Esophagus mucosa (tissue), 1 donor: ENCODE measurements at regions not wholly inside any gene's neighbourhood (a gene's known extent, or its start where the extent isn't known, plus 50 kb on each side); places are given as distances from the start of the nearest gene placed in this dataset.
"Not testable (repeated sequence)": the region's sequence is repeated elsewhere in the genome, so short reads cannot be mapped to it uniquely, and the experiment has no call there.

Source experiments
- ATAC-seq: fragments of 200-7000 bp; cut with Tn5 transposase; one replicate; pipeline ENCODE4 v1.9.1; 2020
- donor health status: DM: yes; HTN: yes; CAD: no.

GRCh38 chr6:80988892-80989291, 763.6 kb downstream of the TENT5A start:
- ATAC-seq: no peak

- no peak for ATAC-seq
Observed at GRCh38 chr6:80988286-80988685, 764.2 kb downstream of the TENT5A start.

GRCh38 chr6:80981226-80981625, 771.3 kb downstream of the TENT5A start:
- not testable (repeated sequence) for ATAC-seq

- no peak for ATAC-seq
Observed at GRCh38 chr6:80976336-80976735, 776.1 kb downstream of the TENT5A start.

GRCh38 chr6:80974579-80974978, 777.9 kb downstream of the TENT5A start:
- ATAC-seq: no peak

- ATAC-seq: no peak
Observed at GRCh38 chr6:80969439-80969838, 783.0 kb downstream of the TENT5A start.

- no peak for ATAC-seq
Observed at GRCh38 chr6:80967609-80968008, 784.9 kb downstream of the TENT5A start.

GRCh38 chr6:80962382-80962781, 790.1 kb downstream of the TENT5A start:
- ATAC-seq: no peak

GRCh38 chr6:80961166-80961565, 791.3 kb downstream of the TENT5A start:
- no peak for ATAC-seq

GRCh38 chr6:80959034-80959433, 793.4 kb downstream of the TENT5A start:
- no peak for ATAC-seq

GRCh38 chr6:80956898-80957297, 795.6 kb downstream of the TENT5A start:
- ATAC-seq: no peak

GRCh38 chr6:80952479-80952878, 800.0 kb downstream of the TENT5A start:
- ATAC-seq: not testable (repeated sequence)

- no peak for ATAC-seq
Observed at GRCh38 chr6:80946402-80946801, 806.1 kb downstream of the TENT5A start.

- no peak for ATAC-seq
Observed at GRCh38 chr6:80942911-80943310, 809.6 kb downstream of the TENT5A start.

GRCh38 chr6:80940976-80941375, 811.5 kb downstream of the TENT5A start:
- ATAC-seq: no peak

- no peak for ATAC-seq
Observed at GRCh38 chr6:80940571-80940970, 811.9 kb downstream of the TENT5A start.

GRCh38 chr6:80939898-80940297, 812.6 kb downstream of the TENT5A start:
- no peak for ATAC-seq

GRCh38 chr6:80939480-80939879, 813.0 kb downstream of the TENT5A start:
- ATAC-seq: no peak

- no peak for ATAC-seq
Observed at GRCh38 chr6:80938131-80938530, 814.4 kb downstream of the TENT5A start.

GRCh38 chr6:80932359-80932758, 820.1 kb downstream of the TENT5A start:
- no peak for ATAC-seq

GRCh38 chr6:80930376-80930775, 822.1 kb downstream of the TENT5A start:
- ATAC-seq: no peak

- ATAC-seq: no peak
Observed at GRCh38 chr6:80923816-80924215, 817.3 kb downstream of the BCKDHB start.

GRCh38 chr6:80922916-80923455, 816.5 kb downstream of the BCKDHB start:
- ATAC-seq: no peak

- ATAC-seq: no peak
Observed at GRCh38 chr6:80921861-80922460, 815.5 kb downstream of the BCKDHB start.

- ATAC-seq: no peak
Observed at GRCh38 chr6:80907831-80908230, 801.4 kb downstream of the BCKDHB start.
